ENCODE measurements at regions not wholly inside any gene's neighbourhood (a gene's known extent, or its start where the extent isn't known, plus 50 kb on each side); places are given as distances from the start of the nearest gene placed in this dataset.

- no peak for TF ChIP-seq CTCF (IDR thresholded peaks at IDR 0.05)
- no peak for TF ChIP-seq POLR2A (IDR thresholded peaks at IDR 0.05)
These were observed 104.9 kb downstream of the KCNJ2 start for GRCh38 chr17:70274255-70274654.
